Epithelial cell of proximal tubule (primary cell): ENCODE measurements at regions not wholly inside any gene's neighbourhood (a gene's known extent, or its start where the extent isn't known, plus 50 kb on each side); places are given as distances from the start of the nearest gene placed in this dataset.

Experiments
- DNase-seq: peaks from one replicate; pipeline ENCODE4 v3.0.0-alpha.2; 2011; ENCODE audit warnings: low read depth
- H3K4me3 ChIP-seq: 2 replicates; pipeline ENCODE4 v1.5.1; 2011; ENCODE audit warnings: low read depth, mild to moderate bottlenecking, low read length
- CTCF ChIP-seq: conservative IDR thresholded peaks from 2 replicates; pipeline ENCODE4 v1.5.1; 2012; ENCODE audit warnings: low read depth, mild to moderate bottlenecking, low read length

GRCh38 chr10:29826221-29826620, 191.4 kb upstream of the SVIL start:
- no peak for TF ChIP-seq CTCF
- no peak overlapping the region for H3K4me3 ChIP-seq
- no peak for DNase-seq

- TF ChIP-seq CTCF, result no peak
- no peak for DNase-seq
- H3K4me3 ChIP-seq, result no peak overlapping the region
Measured at GRCh38 chr10:29823553-29824080, 188.8 kb upstream of the SVIL start.

GRCh38 chr10:29820890-29821461, 186.2 kb upstream of the SVIL start:
- DNase-seq, result no peak
- no peak overlapping the region for H3K4me3 ChIP-seq
- TF ChIP-seq CTCF, result no peak

GRCh38 chr10:29816801-29817558, 182.2 kb upstream of the SVIL start:
- DNase-seq, result no peak
- no peak overlapping the region for H3K4me3 ChIP-seq
- TF ChIP-seq CTCF, result no peak

- no peak for DNase-seq
- TF ChIP-seq CTCF, result no peak
- no peak overlapping the region for H3K4me3 ChIP-seq
Measured at GRCh38 chr10:29815572-29815971, 180.8 kb upstream of the SVIL start.

GRCh38 chr10:29811751-29812427, 177.1 kb upstream of the SVIL start:
- H3K4me3 ChIP-seq, result no peak overlapping the region
- TF ChIP-seq CTCF, result no peak
- peak; percentile 97 for DNase-seq
